HG03159 (cell line): ENCODE measurements at regions not wholly inside any gene's neighbourhood (a gene's known extent, or its start where the extent isn't known, plus 50 kb on each side); places are given as distances from the start of the nearest gene placed in this dataset.
"Not testable (repeated sequence)": the region's sequence is repeated elsewhere in the genome, so short reads cannot be mapped to it uniquely, and the experiment has no call there.

Experiments
- ATAC-seq: cut with Tn5 transposase; IDR thresholded peaks from one replicate; pipeline ENCODE4 v1.9.1; 2021; ENCODE audit warnings: mild to moderate bottlenecking, moderate library complexity; ENCODE audit not compliant: unreplicated experiment

GRCh38 chr1:149352205-149352604 lies 122.6 kb upstream of the NBPF19 start:
- ATAC-seq, result not testable (repeated sequence)

- not testable (repeated sequence) for ATAC-seq
Measured at GRCh38 chr1:149354579-149354978, 120.3 kb upstream of the NBPF19 start.

- not testable (repeated sequence) for ATAC-seq
Measured at GRCh38 chr1:149355748-149356147, 119.1 kb upstream of the NBPF19 start.

DNA sequence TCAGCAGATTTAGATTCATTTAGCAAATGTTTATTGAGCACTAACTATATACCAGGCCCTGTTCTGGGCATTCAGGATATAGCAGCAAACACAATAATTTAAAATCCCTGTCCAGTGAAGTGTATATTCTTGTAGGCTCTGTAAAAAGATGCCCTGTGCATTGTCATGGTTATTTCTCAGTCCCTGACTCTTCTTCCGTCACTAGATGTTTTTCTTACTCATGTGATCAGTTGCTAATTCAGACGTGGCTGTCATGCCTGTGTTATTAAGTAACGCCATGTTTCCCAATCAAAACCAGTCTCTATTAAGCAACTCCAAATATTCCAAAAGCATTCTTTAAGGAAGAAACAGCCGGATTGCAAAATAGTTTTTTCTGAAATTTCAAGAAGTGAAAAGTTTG lies 118.7 kb upstream of the NBPF19 start:
- ATAC-seq, result not testable (repeated sequence)

GRCh38 chr1:149360351-149360750 lies 114.5 kb upstream of the NBPF19 start:
- not testable (repeated sequence) for ATAC-seq

- not testable (repeated sequence) for ATAC-seq
Measured at GRCh38 chr1:149361310-149361709, 113.5 kb upstream of the NBPF19 start.

DNA sequence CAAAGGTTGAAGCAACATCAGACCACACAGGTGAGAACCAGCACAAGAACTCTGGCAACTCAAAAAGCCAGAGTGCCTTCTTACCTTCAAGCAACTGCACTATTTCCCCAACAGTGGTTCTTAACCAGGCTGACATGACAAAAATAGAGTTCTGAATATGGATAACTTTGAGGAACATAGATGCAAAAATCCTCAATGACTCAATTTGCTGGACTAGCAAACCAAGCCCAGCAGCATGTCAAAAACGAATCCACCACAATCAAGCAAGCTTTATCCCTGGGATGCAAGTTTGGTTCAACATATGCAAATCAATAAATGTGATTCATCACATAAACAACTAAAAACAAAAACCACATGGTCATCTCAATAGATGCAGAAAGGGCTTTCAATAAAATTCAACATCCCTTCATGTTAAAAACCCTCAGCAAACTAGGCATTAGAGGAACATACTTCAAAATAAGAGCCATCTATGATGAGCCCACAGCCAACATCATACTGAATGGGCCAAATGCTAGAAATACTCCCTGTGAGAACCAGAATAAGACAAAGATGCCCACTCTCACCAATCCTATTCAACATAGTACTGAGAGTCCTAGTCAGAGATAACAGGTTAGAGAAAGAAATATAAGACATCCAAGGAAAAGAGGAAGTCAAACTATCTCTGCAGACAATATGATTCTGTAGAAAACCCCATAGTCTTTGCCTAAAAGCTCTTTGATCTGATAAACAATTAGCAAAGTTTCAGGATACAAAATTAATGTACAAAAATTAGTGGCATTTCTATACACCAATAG lies 110.5 kb upstream of the NBPF19 start:
- not testable (repeated sequence) for ATAC-seq

DNA sequence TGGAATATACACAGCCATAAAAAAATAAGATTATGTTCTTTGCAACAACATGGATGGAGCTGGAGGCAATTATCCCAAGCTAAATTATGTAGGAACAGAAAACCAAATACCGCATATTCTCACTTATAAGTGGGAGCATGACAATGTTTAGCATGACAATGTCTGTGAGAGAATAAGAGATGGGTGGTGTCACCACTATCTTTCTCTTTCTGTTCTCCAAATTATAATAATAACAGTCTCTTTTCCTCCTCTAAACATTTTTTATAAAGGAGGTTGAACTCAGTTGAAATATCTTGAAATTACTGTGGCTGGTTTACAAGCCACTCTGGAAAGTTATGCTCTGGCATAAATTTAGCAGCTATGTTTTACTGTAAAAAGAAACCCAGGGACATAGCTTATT lies 108.4 kb upstream of the NBPF19 start:
- not testable (repeated sequence) for ATAC-seq

- not testable (repeated sequence) for ATAC-seq
Measured at GRCh38 chr1:149367472-149368044, 107.3 kb upstream of the NBPF19 start.

GRCh38 chr1:149368337-149368736 lies 106.5 kb upstream of the NBPF19 start:
- not testable (repeated sequence) for ATAC-seq

DNA sequence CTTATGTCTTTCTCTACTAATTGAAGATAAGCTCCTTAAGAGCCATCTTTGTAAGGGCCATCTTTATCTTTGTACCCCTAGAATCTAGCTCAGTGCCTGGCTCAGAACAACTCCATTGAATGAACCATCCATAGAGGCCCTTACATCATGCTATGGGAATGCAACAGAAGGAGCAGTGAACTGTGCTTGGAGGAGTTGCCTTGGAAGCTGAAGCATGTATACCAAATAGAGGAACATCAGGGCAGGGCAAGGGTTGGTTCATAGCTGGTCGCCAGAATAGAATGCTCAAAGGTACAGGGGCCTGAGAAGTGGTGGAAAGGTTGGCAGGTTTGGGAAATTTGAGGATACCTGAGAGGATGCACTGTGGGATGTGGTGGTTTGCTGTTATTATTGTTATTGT lies 105.8 kb upstream of the NBPF19 start:
- ATAC-seq, result not testable (repeated sequence)

DNA sequence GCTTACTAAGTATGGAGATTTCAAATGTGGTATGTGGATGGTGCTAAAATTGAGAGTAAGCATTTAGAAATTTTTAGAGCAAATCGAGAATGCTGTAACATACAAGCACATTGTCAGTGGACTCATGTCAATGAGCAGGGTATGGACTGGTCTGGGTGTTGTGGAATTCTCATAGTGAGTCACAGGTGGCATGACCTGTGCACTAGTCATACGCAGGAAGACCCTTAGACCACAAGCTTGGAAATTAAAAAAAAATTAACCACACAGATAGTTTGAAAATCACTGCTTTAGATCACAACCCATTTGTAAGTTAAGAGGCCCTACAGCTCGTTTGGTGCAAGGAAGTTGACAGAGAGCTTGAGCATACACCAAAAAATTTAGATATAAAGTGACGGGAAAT lies 102.9 kb upstream of the NBPF19 start:
- not testable (repeated sequence) for ATAC-seq

DNA sequence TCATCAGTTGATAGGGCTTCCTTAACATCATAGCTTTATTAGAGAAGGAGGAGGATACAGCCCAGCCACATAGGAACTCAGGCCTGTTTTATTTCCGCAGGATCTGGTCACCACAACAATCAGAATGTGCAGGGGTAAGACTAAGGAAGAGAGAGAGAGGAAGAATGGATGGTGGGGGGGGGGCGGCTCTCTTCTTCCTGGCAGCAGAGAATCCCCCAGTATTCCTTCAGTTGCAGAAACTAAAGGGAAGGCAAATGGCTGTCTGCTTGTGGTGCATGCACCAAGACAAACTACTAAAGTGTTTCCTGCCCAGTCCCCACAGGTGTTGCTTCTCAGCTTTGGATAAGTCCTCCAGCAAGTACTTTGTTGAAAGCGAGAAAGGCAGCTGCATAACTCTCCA lies 96.4 kb upstream of the NBPF19 start:
- ATAC-seq, result not testable (repeated sequence)

DNA sequence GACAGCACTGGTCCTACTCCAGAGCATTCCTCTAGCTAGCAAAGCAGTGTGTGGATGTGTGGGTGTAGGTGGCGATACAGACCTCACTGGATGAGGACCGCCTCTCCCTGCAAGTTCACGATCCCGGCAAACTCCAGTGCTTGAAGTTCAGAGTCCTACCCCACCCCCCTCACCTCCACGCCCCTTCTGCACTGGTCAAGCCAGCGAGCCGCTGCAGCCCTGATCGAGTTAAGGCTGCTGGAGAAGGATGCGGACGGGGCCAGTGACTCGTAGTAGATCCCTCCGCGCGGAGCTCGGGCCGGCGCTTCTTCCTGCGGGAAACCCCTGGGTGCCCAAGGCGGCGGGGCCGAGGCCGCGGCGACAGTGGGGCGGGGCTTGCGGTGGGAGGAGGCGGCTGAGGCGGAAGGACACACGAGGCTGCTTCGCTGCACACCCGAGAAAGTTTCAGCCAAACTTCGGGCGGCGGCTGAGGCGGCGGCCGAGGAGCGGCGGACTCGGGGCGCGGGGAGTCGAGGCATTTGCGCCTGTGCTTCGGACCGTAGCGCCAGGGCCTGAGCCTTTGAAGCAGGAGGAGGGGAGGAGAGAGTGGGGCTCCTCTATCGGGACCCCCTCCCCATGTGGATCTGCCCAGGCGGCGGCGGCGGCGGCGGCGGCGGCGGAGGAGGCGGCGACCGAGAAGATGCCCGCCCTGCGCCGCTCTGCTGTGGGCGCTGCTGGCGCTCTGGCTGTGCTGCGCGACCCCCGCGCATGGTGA lies 84.5 kb upstream of the NBPF19 start:
- ATAC-seq, result not testable (repeated sequence)

- ATAC-seq, result not testable (repeated sequence)
Measured at GRCh38 chr1:149390931-149391330, 83.9 kb upstream of the NBPF19 start.

DNA sequence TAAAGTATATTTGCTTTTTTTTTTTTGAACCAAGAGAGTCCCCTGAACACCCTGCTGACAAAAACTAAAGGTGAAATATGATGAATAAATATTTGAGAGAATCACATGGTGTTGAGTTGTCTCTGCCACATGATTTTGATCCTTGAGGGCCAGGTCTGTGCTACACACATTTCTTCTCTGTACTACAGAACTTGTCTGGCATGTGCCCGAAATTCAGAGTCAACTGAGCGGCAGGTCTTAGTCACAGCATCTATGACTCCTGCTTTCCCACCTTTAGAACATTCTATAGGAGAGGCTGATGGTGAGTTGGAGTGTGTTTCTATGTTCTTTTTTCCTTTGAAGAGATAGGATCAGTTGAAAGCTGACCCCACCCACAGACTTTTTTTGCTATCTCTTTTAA lies 79.0 kb upstream of the NBPF19 start:
- ATAC-seq, result not testable (repeated sequence)

DNA sequence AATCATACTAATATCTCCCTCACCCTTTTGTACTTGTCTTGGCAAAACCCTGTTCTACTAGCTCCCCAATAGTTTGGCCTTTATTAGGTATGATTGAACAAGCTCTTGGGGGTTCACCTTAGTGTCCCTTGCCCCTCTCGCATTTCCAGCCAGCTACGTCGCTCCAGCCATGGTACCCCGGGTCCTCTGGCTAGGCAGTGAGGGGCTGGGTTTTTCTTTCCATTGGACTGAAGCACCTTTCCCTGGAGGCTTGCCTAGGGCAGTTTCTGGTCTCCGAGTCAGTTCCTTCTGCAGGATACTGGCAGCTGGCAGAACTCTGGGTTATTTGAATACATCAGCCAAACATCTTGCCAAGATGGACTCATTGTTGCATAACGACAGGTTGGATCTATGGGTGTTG lies 76.3 kb upstream of the NBPF19 start:
- ATAC-seq, result not testable (repeated sequence)

GRCh38 chr1:149408404-149408803 lies 66.4 kb upstream of the NBPF19 start:
- not testable (repeated sequence) for ATAC-seq

GRCh38 chr1:149415373-149415772 lies 59.5 kb upstream of the NBPF19 start:
- not testable (repeated sequence) for ATAC-seq

GRCh38 chr1:149418782-149419181 lies 56.1 kb upstream of the NBPF19 start:
- ATAC-seq, result not testable (repeated sequence)

GRCh38 chr1:149423122-149423521 lies 51.7 kb upstream of the NBPF19 start:
- ATAC-seq, result not testable (repeated sequence)
